ENCODE measurements at regions not wholly inside any gene's neighbourhood (a gene's known extent, or its start where the extent isn't known, plus 50 kb on each side); places are given as distances from the start of the nearest gene placed in this dataset.

- no peak for DNase-seq
Observed at GRCh38 chr5:22970956-22971618, 117.9 kb upstream of the CDH12 start.

GRCh38 chr5:22970491-22970890 is 117.3 kb upstream of the CDH12 start:
- DNase-seq, result no peak

- no peak for DNase-seq
Observed at GRCh38 chr5:22968386-22968785, 115.2 kb upstream of the CDH12 start.

DNA sequence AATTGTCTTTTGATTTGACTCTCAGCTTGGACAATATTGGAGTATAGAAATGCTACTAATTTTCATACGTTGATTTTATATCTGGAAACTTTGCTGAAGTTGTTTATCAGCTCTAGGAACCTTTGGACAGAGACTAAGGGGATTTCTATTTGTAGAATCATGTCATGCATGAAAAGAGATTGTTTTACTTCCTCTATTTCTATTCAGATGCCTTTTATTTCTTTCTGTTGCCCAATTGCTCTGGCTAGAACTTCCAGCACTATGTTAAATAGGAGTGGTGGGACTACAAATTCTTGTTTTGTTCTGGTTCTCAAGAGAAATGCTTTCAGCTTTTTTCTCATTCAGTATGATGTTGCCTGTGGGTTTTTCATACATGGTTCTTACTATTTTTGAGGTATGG is 112.8 kb upstream of the CDH12 start:
- no peak for DNase-seq

DNA sequence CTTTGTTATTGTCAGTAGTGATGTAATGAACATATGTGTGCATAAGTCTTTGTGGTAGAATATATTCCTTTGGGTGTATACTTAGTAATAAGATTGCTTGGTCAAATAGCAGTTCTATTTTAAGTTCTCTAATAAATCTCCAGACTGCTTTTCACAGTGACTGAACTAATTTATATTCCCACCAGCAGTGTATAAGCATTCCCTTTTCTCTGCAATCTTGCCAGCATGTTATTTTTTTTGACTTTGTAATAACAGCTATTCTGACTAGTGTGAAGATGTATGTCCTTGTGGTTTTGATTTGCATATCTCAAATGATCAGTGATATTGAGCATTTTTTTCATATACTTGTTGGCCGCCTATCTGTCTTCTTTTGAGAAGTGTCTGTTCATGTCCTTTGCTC is 111.5 kb upstream of the CDH12 start:
- DNase-seq, result no peak

- DNase-seq, result no peak
Observed at GRCh38 chr5:22958462-22959262, 105.5 kb upstream of the CDH12 start.

GRCh38 chr5:22947921-22948320 is 94.8 kb upstream of the CDH12 start:
- no peak for DNase-seq

- DNase-seq, result no peak
Observed at GRCh38 chr5:22938362-22938761, 85.2 kb upstream of the CDH12 start.

DNA sequence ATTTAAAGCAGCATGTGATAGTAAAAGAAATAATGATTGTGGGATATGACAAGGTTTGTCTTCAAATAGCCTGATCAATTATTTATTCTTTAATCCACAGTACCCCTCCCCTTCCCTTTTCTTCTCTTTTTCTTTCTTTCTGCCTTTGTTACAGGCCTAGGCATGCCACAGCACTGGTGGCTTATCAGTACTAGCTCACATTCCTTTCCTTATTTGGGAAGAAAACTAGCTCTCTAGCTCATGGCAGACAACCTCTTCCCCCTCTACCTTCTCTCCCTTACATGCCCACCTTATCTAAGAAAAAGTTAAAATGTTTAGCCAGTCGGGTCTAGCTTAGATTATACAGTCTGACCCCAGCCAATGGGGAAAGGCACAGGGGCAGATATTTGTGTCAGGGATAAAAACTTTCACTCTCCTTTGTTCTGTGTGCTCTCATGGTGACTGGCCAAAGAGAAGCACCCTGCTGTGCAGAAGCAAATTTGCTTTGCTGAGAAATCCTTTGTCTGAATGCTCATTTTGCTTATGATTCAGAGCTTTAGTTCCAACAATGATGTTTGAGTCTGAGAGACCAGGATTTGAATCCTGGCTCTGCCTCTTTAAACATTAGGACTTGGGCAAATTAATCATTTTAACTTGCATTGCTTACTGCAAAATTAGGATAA is 75.8 kb upstream of the CDH12 start:
- no peak for DNase-seq

DNA sequence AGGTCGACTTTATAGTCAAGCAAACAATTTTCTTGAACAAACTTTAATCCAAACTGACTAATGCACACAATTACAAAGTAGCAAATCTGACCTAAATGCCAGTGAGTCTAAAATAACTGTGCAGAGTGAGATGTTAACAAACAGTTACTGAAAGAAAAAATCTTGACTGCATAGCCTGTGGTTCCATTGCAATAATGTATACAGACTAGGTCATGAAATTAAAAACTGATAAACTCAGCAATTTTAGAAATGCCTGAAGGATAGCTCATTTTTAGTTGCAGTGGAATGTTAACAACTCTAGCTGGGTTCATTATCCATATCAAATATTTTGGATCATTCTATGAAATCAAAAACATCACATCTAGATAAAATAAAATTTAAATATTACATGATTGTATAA is 73.4 kb upstream of the CDH12 start:
- no peak for DNase-seq

- DNase-seq, result no peak
Observed at GRCh38 chr5:22918511-22918910, 65.4 kb upstream of the CDH12 start.

DNA sequence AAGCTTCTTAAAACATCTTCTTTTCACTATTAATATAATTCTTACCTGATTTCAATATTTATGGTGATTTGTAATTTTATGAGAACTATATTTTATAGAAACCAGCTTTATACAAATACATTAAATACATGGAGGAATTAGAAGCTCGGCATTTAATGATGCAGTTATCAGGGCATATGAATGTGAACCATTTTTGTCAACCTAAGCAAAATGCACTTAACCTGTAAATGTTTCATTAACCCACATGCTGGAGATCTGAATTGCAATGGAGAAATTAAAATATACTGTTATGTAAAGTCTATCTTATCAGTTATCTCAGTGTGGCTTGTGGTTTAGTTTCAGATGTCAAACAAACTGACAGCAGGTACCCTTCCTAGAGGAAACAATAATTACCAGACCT is 63.2 kb upstream of the CDH12 start:
- no peak for DNase-seq

- no peak for DNase-seq
Observed at GRCh38 chr5:22911019-22911418, 57.9 kb upstream of the CDH12 start.

- DNase-seq, result no peak
Observed at GRCh38 chr5:22910523-22910922, 57.4 kb upstream of the CDH12 start.

GRCh38 chr5:22908586-22908985 is 55.4 kb upstream of the CDH12 start:
- DNase-seq, result no peak

- DNase-seq, result no peak
Observed at GRCh38 chr5:22908129-22908528, 55.0 kb upstream of the CDH12 start.

Measured in left hindlimb (tissue), 1 donor.